Panc1 (cell line): ENCODE measurements at regions not wholly inside any gene's neighbourhood (a gene's known extent, or its start where the extent isn't known, plus 50 kb on each side); places are given as distances from the start of the nearest gene placed in this dataset.

ENCODE experiments used
- CTCF ChIP-seq: fragments of 450-650 bp; IDR thresholded peaks from 2 replicates; pipeline ENCODE4 v1.5.1; 2017; ENCODE audit warnings: mild to moderate bottlenecking
- POLR2AphosphoS5 ChIP-seq: IDR thresholded peaks from 2 replicates; pipeline ENCODE4 v1.6.1; 2012; ENCODE audit warnings: mild to moderate bottlenecking, low read depth, low read length, moderate library complexity
- SIN3A ChIP-seq: IDR thresholded peaks from 2 replicates; pipeline ENCODE4 v1.6.1; 2012; ENCODE audit warnings: low read depth, mild to moderate bottlenecking, low read length, moderate library complexity, borderline replicate concordance; ENCODE audit not compliant: insufficient read depth

DNA sequence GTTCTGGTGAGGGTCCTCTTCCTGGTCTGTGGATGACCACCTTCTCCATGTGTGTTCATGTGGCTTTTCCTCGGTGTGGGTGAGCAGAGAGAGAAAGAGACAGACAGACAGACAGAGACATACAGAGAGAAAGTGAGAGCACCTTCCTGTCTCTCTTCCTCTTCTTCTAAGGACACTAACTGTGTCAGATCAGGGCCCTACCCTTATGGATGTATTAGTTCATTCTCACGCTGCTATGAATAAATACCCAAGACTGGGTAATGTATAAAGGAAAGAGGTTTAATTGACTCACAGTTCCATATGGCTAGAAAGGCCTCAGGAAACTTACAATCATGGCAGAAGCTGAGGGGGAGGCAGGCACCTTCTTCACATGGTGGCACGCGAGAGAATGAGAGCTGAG, 131.5 kb upstream of the ZNF648 start:
- TF ChIP-seq CTCF, result no peak
- TF ChIP-seq SIN3A, result no peak
- TF ChIP-seq POLR2AphosphoS5, result no peak
